Activated CD4-positive, CD25-positive, alpha-beta regulatory T cell treated with anti-CD3 and anti-CD28 coated beads, Interleukin-2, amount 50 U/mL, for 72 hours (primary cell): ENCODE measurements at regions not wholly inside any gene's neighbourhood (a gene's known extent, or its start where the extent isn't known, plus 50 kb on each side); places are given as distances from the start of the nearest gene placed in this dataset.

Source experiments
- DNase-seq: peaks from one replicate; pipeline ENCODE4 v3.0.0; 2021

DNA sequence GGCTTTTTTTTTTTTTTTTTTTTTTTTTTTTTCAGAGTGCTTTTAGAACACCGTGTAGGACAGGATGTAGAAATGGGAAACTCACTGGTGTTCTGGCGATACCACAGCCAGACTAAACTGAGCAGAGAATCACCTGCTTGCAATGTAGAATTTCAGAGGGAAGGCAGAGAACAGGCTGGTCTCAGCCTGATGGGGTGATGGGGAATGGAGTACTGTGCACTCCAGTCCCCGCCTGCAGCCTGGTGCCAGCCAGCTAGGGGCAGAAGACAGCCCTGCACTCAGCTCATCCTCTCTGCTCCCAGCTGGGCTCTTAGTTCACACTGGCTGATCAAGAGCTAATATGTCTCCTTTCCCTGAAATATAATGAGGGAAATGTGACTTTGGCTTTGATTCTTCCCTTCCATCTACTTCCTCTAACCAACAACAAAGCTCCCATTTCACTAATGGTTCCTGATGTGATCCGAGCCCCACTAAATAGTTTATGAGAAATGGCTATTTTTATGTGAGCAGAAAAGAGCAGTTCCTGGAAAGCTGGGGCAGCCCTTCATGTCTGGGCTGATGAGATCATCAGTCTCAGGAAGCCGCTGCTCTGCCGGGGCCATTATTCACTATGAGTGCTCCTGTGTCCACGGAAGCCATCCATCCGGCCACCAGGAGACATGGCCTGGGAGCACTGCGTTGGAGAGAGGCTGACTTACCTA lies 209.7 kb downstream of the GADD45G start:
- DNase-seq = no peak

DNA sequence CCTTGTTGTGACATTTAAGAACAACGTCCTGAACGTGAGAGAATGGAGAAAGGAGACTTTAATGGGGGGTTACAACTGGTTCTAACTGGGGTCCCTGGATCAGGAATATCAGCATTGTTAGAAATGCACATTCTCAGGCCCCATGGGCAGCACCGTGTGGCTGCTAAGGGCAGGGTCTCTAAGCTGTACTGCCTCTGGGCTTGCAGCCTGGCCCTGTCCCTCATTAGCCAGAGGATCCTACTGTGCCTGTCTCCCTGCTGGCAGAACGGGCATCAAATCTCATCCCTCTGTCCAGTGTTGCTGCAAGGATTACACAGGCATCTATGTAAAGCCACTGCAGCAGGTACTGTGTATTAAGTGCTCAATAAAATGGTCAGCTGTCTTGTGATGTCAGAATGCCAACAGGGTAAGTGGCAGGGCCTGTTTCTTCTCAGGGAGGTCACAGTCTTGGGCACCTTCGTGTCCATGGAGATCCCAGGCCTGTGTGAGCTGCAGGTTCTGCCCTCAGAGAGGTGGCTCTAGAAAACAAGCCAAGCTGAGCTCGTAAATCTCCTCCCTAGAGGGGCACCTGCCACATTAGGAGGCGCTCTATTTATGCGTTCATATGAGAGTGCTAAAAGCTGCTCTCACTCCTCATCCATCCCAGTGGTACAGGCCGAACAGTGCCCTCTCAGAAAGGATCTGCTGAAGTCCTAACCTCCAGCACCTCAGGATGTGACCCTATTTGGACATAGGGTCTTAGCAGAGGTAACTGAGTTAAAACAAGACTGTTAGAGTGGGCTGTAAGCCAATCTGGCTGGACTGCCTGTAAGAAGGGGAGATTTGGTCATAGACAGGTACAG lies 210.5 kb downstream of the GADD45G start:
- no peak for DNase-seq

DNA sequence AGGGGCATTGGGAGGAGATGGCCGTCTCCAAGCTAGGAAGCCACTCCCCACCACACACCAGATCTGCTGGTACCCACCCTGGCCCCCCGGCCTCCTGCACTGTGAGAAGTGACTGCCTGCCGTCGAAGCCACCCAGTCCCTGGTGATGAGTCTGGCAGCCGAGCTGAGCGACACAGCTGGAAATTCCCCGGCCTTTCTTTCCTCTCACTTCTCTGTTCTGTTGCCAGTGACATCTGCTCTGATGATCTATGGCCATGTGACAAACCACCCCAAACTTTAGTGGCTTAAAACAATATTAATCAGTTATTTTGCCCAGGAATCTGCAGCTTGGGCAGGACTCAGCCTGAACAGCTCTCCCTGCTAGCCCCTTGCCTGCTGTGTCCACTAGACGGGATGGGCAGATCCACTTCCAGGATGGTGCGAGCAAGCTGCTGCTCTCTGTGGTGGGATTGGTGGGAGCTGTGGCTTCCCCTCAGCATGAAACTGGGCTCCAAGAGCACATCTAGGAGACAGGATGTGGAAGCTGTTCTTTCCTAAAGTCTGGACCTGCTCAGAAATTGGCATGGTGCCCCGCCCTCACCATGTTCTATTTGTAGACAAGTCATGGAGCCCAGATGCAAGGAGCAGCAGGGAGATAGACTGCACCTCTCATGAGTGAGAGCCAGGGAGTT lies 211.2 kb downstream of the GADD45G start:
- no peak for DNase-seq

DNA sequence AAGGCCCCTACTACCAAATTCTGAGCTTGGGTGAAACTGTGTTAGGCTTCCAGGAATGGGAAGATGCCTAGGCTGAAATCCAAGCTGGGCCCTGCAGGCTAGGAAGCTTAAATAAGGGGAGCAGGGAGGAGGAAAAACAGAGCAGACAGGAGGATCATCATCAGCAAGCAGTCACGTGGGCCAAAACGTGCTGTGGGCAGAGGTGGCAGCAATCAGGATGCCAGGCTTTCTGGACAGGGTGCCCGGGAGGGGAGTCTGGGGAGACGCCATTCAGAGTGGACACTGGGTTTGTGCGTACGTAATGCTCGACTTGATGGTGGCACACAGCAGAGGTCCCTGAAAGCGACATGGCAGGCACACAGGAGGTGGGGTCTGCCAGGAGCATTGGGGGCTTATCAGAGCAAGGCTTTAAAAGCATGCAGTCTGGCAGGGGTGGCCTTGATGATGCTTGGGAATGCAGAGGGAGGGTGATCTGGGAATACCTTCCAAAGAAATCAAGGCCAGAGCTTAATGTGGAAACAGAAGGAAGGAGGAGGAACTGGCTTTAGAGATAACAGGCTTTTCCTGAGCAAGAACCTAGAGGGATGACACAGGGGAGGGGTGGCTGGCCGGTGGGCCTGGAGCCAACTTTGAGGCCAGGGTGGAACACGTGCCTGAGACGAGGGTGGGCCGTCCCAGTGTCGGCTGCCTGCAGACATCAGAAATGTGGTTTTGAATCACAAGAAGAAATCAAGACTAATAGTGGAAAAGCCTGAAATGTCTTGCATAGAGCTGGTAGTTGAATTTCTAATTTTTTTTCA lies 212.5 kb downstream of the GADD45G start:
- no peak for DNase-seq

DNA sequence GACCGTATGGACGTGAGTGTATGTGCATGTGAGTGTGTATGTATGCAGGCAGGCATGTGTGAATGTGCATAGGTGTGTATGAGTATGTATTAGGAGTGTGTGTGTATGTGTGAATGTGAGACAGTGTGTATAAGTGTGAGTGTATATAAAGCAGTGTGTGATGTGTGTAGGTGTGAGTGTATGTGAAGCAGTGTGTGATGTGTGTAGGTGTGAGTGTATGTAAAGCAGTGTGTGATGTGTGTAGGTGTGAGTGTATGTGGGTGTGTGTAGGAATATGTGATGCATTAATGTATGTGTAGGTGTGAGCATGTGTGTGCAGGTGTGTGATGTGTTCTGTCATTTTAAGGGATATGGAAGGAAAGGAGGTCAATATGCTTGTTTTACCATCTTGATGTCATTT lies 215.5 kb downstream of the GADD45G start:
- no peak for DNase-seq

DNA sequence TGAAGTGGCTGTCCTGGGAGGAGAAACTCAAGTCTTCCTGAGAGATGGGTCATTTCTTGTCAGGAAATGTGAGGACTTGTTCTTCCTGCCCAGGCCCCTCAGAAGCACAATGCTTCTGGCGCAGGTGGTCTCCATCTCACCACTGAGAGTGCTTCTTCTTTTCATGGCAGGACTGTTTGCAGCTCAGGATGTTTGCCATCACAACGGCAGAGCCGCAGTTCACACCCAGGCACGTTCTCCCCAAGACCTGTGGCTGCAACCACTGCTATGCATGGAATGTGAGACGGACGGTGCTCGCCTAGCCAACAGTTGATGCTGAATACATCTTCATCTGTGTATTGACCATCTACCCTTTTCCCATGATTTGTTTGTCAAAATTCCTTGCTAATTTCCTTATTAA lies 216.3 kb downstream of the GADD45G start:
- DNase-seq = no peak

DNA sequence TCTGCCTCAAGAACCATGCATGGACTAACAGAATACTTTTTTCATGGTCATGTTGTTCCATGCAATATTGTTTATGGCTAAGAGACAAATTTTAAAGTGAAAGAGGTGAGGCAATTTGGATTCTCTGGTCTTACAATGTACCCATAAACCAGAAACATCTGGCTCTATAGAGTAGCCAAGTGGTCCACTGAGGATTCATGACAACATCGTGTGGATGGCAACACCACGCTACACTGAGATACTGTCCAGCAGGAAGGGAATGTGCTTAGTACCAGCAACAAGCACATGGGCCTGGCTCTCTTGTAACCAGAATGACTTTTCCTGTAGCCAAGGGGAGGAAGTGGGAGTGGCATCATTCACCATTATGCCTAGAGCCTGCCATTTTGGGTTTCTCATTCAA lies 218.2 kb downstream of the GADD45G start:
- DNase-seq = no peak

DNA sequence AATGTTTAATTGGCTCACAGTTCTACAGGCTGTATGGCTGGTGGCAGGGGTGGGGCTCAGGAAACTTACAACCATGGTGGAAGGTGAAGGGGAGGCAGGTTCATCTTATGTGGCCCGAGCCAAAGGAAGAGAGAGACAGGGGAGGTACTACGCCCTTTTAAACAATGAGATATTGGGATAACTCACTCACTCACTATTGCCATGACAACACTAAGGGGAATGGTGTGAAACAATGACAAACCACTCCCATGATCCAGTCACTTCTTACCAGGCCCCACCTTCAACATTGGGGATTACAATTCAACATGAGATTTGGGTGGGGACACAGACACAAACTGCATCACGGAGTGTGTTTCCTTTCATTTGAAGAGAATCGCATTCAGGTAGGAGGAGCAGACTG lies 220.9 kb downstream of the GADD45G start:
- no peak for DNase-seq

DNA sequence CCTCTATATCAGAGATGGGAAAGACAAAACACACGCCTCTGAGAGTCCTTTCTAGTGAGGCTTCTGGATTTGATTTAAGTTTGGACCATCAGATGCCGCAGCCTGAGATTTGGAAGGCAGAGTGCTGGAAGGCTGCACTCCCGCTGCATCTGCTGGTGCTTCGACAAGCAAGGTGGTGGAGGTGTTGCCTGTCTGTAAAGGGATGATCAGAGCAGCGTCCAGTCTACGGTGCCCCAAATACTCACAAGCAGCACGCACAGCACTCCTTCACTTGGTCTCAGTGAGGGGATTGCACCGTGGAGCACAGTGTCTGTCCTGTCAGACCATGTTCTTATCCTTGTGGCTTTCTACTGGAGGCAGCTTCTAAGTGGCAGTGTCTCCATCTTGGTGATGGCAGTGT lies 221.4 kb downstream of the GADD45G start:
- no peak for DNase-seq

DNA sequence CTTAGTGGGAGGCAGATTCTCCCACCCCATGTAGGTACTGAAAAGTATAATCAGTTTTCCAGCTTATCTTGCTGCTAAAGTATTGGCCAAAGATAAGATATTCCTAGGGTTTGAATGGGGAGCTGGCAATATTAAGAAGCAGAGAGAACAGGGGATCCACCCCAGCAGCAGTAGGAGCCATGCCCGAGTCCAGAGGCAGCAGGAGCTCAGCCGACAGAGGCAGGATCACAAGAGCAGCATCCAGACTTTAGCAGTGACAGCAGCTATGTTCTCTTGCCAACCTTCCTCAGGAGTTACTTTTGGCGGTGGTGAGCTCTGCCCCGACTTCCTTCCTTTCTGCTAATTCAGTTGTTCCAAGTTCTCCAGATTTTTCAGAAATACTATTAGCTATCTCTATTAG lies 224.5 kb downstream of the GADD45G start:
- no peak for DNase-seq

DNA sequence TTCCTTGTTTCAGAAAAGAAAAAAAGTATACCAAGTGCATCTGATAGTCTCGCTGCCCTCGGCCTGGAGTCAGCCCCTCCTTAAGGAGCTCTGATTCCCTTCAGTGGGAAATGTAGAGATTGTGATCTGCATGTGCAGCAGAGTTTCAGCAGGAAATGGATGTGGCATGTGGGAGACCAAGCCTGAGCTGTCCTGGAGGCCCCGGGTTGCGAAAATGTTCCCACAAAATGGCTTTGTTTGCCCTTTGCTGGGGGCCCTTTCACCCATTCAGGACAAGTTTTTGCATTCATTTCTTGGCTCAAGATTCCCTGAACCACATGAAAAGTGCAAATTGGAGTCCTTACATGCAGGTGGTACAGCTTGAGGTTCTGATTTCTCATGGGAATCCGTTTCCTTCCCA lies 230.9 kb downstream of the GADD45G start:
- DNase-seq = no peak

DNA sequence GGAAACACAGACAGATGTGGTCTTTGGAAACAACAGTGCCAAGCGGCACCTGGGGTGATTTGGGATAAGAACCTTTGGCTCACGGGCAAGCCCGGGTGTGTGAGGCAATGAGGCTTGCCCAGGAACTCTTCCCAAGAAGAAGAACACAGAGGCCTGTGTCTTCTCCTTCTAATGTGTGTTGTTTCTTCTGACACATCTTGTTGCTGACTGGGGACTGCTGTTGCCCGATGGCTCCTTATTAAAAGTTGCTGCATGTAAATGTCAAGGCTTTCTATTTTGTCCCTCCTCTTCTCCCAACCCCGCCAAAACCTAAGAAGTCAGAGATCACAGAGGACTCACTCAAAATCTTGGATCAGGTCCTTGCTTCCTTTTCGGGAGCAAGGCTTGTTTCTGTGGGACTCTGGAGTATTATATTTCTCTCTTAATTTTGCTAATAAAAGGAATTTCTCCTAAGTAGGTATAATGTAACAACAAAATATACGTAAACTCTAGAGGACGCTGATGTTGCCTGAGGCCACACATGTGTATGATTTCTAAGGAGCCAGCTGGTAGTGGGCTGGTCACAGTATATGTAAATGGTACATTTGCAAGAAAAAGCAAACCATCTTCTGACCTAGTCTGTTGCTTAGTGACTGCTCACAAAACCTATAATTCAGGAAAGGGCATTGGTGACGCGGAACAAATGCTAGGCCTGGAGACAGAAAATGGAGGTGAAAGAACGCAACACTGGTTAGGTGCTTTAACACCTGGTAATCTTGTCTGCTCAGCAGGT lies 232.5 kb downstream of the GADD45G start:
- DNase-seq = no peak

DNA sequence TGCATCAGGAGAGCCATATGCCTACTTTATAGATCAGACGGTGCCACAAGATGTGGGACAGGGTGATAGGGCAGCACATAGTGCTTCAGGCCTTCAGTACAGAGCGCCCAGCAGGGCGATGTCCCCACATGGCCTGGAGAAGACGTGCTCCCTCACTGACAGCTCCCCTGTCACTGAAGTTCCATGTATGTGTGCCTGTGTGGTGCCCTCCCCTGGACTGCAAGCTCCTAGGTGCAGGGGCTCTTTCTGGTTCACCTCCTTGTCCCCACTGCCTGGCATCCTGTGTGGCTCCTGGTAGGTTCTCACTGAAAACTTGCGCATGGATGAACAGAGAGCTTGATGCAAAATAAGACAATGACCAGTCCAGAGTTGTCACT lies 233.1 kb downstream of the GADD45G start:
- DNase-seq = no peak

DNA sequence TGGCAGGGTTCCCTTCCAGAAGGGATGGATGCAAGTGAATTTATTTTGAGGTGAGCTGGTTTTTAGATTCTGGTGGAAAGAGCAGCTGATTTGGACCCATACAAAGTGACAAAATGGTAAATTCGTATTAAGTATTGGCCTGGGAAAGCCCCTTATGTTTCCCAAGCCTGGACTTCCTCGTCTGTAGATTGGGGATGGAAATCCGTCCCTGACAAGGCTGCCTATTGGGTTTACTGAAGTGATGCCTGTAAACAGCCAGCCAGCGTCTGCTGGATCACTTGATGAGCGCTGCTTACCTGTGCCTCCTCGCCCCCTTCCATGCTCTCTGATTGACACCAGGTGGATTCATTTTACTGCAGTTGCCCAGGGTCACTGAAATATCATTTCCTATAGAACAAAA lies 233.8 kb downstream of the GADD45G start:
- DNase-seq = no peak

DNA sequence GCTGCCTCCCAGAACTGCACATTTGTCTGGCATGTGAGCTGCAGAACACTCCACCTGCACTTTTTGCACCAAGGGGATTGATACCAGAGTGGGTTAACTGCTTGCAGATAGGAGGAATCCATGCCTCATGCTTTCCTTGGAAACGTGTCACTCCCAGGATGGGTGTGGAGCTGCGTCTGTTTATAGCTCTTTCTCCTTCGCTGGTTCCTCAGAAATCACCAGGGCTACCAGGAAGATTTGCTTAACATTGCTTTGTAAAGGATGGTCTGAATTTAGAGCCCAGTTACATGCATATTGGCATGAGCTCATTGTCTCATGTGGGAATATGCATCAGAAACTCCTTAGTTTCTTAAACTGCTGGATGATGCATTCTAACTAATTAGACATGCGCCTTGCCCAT lies 234.6 kb downstream of the GADD45G start:
- DNase-seq = no peak

DNA sequence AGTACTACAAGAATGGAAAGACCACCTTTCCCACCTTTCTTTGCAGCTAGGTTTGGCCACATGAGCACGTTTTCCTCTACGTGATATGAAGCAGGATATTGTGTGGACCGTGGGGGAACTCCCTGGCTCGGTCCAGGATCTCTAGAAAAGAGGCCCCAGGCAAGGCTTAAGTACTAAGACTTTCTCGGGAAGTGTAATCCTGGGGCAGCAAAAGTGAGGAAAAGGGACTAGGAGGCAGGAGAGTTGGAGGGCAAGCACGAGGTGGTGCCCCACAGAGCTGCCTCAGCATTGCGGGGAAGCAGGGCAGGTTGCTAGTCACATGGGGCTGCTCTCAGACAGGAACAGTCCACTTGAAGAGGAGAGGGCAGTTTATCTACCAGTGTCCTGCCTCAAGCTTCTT lies 235.1 kb downstream of the GADD45G start:
- no peak for DNase-seq

DNA sequence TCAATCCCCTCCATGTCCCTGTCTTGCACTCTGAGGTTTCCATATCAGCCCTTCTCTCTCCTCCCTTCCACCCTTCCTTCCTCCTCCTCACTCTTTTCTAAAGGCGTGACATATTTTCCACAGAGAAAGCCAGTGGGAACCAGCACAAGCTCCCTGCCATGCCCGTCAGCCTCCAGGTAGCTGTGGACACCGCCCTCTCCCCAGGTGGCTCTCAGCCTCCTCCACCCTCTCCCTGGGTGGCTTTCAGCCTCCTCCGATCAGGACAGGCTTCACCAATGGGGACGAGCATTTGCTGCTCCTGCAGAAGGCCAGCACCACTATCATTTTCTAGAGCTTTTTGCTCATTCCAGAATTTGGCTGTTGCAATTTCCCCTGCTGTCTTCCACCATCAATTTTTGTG lies 236.6 kb downstream of the GADD45G start:
- DNase-seq = no peak

DNA sequence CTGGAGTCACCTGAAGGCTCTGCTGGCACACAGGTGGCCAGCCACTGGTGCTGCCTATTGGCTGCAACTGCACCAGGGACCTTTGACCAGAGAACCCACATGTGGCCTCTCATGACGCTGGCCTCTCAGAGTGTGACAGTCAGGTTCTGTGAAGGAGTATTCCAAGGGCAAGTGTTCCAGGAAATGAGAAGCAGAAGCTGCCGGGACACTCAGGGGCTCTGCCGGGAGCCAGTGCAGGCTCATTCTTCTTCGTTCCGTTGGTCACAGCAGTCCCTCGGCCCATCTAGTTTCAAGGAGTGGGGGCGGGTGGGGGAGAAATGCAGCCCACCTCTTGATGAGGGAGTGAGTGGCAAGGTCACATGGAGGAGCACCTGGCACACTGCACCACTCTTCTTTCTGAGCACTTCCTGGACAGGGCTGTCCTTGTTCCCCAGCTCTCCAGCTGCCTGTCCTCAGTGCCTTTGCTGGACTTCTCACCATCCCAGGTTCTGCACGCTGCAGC lies 237.5 kb downstream of the GADD45G start:
- no peak for DNase-seq

DNA sequence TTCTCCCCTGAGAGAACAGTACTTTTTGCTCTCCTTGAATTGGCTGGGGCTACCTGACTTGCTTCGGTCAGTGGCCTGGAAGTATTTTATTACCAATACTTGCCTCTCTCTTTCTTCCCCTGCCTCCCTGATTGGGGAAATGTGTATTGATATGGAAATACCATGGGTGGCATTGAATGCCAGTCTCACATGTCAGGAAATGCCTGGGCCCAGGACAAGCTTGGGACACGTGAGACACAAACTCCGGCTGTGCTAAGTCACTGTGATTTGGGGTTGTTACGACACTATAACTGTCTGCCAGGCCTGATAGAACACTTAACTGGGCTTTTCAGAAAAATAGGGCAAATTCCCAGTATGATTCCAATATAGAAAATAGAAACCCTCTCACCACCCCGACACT lies 238.3 kb downstream of the GADD45G start:
- no peak for DNase-seq

DNA sequence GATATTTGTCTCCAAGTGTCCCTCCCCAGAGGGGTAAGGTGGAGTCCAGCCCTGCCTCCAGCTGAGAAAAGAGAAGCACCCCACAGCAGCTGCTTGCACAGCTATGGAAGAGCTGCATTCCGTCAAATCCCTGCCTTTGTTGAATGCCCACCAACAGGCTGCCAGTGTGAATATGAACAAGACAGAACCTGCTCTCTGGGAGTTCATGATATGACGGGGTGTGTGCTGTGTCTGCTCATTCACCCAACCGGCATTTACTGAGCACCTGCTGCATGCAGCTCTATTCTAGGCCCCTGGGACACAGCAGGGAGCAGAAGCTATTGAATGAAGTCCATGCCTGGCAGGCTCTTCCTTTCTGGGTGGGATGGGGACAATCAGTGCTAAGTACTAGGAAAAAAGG lies 238.8 kb downstream of the GADD45G start:
- no peak for DNase-seq

DNA sequence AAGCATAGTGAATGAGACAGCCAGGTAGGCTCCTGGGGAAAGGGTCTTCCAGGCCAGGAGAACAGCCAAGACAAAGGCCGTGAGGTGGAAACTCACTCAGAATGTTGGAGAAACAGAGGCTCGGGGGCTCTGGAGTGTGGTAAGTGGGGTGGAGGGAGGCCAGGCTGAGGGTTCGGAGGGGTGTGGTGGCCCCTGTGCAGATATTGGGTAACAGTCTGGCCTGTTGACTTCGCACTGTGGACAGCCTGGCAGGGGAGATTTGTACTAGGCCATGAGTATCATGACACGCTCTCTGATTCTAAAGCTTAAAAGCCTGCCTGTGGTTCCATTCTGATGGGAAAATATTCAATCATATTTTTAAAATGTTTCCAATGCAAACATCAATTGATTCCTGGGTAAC lies 239.3 kb downstream of the GADD45G start:
- no peak for DNase-seq

DNA sequence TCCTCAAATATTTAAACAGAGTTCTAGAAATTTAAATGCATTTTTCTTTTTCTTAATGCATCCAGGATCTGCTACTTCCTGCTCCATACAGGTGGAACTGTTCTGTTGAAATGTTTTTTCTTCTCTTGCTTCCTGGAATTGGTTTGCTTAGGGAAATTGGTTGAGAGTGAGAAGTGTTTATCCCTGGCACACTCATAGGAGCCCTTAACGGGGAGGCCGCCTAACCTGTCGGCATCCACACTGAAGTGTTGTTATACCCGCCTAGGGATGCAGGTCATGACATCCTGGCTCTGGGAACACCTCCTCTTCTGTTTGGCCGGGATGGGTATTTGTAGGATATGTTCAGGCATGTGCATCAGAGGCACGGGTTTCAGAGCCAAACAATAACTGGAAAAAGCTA lies 239.7 kb downstream of the GADD45G start:
- no peak for DNase-seq
